AG09309 (cell line): ENCODE measurements at regions not wholly inside any gene's neighbourhood (a gene's known extent, or its start where the extent isn't known, plus 50 kb on each side); places are given as distances from the start of the nearest gene placed in this dataset.

Experiments
- DNase-seq: peaks from one replicate; pipeline ENCODE4 v3.0.0-alpha.2; 2010; ENCODE audit warnings: low read depth
- H3K4me3 ChIP-seq: 2 replicates; pipeline ENCODE4 v1.5.1; 2011; ENCODE audit warnings: mild to moderate bottlenecking, low read depth, low read length, moderate library complexity; ENCODE audit not compliant: control insufficient read depth
- TF ChIP-seq, protein P1 (sequence below): IDR thresholded peaks from 2 replicates; pipeline ENCODE4 v1.5.1; 2011; ENCODE audit warnings: mild to moderate bottlenecking, low read depth, low read length, inconsistent platforms; ENCODE audit not compliant: insufficient read depth, control insufficient read depth; ENCODE audit errors: missing control alignments

DNA sequence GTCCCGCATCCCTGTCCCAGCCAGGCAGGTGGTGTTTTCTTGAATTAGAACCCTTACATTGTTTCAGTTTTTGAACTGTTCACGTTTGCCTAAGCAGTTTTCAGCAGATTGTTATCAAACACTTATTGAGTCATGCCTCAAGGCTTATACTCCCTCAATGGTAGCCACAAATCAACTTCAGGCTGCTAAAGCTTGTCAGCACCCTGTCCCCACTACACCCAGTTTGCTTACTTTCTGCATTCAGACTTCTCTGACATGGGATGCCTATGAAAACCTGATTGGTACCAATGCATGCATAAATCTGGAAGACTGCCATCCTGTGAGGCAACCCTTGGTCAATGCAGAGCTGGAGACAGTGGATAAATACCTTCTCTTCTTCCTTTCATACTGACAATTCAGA, 225.4 kb downstream of the BTG1 start:
- TF ChIP-seq, protein P1, sequence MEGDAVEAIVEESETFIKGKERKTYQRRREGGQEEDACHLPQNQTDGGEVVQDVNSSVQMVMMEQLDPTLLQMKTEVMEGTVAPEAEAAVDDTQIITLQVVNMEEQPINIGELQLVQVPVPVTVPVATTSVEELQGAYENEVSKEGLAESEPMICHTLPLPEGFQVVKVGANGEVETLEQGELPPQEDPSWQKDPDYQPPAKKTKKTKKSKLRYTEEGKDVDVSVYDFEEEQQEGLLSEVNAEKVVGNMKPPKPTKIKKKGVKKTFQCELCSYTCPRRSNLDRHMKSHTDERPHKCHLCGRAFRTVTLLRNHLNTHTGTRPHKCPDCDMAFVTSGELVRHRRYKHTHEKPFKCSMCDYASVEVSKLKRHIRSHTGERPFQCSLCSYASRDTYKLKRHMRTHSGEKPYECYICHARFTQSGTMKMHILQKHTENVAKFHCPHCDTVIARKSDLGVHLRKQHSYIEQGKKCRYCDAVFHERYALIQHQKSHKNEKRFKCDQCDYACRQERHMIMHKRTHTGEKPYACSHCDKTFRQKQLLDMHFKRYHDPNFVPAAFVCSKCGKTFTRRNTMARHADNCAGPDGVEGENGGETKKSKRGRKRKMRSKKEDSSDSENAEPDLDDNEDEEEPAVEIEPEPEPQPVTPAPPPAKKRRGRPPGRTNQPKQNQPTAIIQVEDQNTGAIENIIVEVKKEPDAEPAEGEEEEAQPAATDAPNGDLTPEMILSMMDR, result no peak
- H3K4me3 ChIP-seq, result no peak overlapping the region
- DNase-seq, result no peak

DNA sequence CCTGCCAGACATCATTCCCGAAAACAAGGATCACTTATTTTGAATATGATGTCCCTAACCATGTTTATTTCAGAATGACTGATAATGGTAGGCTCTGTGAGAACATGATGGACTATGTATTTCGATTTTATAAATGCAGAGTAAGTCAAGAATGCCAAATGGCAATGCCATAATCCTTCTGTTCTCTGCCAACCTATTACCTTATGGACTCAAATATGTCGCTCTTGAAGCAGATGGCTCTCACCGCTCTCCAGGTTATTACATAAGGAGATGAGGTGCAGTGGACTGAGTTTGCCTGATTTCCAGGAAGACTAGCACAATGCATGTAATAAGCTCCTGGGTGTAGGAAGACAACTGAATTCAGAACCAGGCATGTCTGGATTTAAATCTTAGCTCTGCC, 227.2 kb downstream of the BTG1 start:
- DNase-seq, result no peak
- no peak overlapping the region for H3K4me3 ChIP-seq
- TF ChIP-seq, protein P1, result no peak

DNA sequence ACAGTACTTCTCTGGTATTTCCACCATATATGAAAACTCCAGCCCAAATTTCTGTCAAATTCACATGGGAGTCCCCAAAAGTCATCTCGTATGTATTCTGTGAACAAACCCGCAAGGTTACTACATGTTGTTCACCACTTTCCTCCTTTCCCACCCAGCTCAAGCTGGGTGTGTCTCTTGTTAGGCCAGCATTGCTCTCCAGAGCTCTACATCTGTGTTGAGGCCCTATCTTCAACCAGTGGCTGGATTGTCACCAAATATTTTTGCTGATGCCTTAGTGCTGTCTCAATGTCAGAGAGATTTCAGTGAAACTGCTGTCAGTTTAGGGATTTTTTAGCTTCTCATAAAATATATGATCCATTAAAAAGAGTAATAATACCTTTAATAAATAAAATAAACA, 230.9 kb downstream of the BTG1 start:
- H3K4me3 ChIP-seq, result no peak overlapping the region
- TF ChIP-seq, protein P1, result no peak
- DNase-seq, result no peak

DNA sequence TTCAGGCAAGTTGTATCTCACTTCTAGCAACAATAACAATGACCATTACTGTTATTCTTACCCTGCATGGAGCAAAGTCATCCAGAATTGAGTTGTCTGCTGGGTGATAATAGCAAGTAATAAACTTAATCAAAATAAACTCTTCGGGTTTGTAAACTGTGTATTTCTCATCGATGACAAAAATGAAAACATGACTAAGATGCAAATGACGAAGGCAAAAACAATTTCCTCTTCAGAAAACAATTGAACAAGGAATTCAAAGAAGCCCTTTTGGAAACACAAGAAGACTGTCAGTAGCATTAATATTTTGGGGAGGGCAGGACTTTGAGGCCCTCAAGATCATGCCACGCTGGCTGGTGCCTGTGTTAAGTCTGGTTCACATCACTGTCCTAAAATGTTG, 232.0 kb downstream of the BTG1 start:
- TF ChIP-seq, protein P1, result no peak
- H3K4me3 ChIP-seq, result no peak overlapping the region
- DNase-seq, result no peak

DNA sequence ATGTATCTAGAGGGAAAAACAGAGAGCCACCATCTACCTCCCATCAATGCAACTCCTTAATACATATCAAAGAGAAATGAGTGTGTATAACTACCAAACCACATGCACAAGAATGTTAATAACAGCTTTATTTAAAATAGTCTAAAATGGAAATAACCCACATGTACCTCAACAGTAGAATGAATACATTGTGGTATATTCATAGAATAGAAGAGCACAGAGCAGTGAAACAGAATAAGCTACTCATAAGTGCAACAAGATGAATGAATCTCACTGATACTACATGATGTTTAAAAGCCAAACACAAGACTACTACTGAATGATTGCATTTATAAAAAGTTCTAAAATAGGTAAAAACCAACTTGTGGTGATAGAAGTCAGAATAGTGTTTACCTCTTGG, 232.5 kb downstream of the BTG1 start:
- no peak for DNase-seq
- H3K4me3 ChIP-seq, result no peak overlapping the region
- TF ChIP-seq, protein P1, result no peak

DNA sequence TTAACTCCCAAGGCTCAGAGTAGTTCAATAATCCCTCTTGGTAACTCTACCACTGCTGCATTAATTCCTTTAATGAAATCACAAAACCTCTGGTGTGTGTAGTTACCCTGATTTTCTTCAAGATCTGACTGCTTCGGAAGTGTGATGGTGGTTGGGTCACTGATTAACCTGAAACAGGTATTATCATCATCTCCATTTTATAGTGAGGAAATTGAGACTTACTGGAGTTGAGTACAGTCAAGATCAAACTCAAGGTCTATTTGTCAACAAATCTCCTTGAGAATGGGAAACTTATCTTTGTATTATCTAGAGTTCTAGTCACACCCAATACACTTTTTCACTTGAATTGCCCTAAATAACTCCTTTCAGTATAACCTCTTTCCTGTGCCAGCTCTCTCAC, 233.5 kb downstream of the BTG1 start:
- no peak overlapping the region for H3K4me3 ChIP-seq
- TF ChIP-seq, protein P1, result no peak
- no peak for DNase-seq

DNA sequence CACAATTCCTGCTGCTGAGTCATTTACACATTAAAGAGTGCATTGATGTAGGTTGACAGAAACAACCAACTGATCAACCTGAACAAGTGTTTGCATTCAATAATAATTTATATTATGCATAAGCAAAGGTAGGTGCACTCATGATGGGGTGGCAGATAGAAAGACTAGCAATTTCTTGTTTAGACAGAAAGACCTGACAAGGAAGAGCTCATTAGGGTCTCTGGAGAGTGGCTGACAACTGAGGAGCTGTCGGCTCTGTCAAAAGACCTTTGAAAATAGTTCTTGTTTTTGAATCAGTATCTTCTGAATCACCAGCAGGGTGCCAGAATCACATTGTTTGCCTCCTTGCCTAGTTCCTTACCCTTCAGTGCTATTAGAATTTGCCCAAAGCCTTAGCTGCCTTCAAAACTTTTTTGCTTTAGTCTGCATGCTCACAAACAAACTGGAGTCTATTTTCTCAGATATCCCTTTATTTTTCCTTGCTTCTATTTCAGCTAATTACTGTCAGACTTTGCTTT, 234.7 kb downstream of the BTG1 start:
- TF ChIP-seq, protein P1, result no peak
- DNase-seq, result no peak
- no peak overlapping the region for H3K4me3 ChIP-seq
